Suprapubic skin (tissue), 4 donors: ENCODE measurements at regions not wholly inside any gene's neighbourhood (a gene's known extent, or its start where the extent isn't known, plus 50 kb on each side); places are given as distances from the start of the nearest gene placed in this dataset.

Source experiments
- CTCF ChIP-seq, 2 donors: fragments of 200-600 bp in 1 of 2; fragments of 450-650 bp in 1 of 2; sonication (generic) in 1 of 2; IDR thresholded peaks; one replicate each; pipeline ENCODE4 v1.5.1; 2016 to 2019; ENCODE audit warnings: antibody characterized with exemption in 2 of 2, mild to moderate bottlenecking in 1 of 2, moderate library complexity in 1 of 2
- EP300 ChIP-seq: sonication (generic); formaldehyde crosslinking; IDR thresholded peaks from one replicate; pipeline ENCODE4 v1.6.1; 2017; ENCODE audit warnings: antibody characterized with exemption
- POLR2A ChIP-seq, 2 donors: fragments of 450-650 bp; IDR thresholded peaks; one replicate each; pipeline ENCODE4 v1.6.1; 2017; ENCODE audit warnings: antibody characterized with exemption in 2 of 2, mild to moderate bottlenecking in 2 of 2, moderate library complexity in 2 of 2
- POLR2AphosphoS5 ChIP-seq, 3 donors: sonication (generic); formaldehyde crosslinking; IDR thresholded peaks; one replicate each; pipeline ENCODE4 v1.6.1; 2017; ENCODE audit warnings: antibody characterized with exemption in 3 of 3

- TF ChIP-seq CTCF (IDR thresholded peaks at IDR 0.05) = no peak
- no peak for TF ChIP-seq POLR2A (IDR thresholded peaks at IDR 0.05)
- TF ChIP-seq EP300 = no peak
- no peak for TF ChIP-seq POLR2AphosphoS5 (IDR thresholded peaks at IDR 0.05)
These were observed 52.9 kb upstream of the NEBL start for GRCh38 chr10:20949967-20950366.
